Endothelial cell of umbilical vein (primary cell): ENCODE measurements at regions not wholly inside any gene's neighbourhood (a gene's known extent, or its start where the extent isn't known, plus 50 kb on each side); places are given as distances from the start of the nearest gene placed in this dataset.

Source experiments
- JUN ChIP-seq: IDR thresholded peaks from 2 replicates; pipeline ENCODE4 v1.6.1; 2011; ENCODE audit warnings: borderline replicate concordance, low read depth; ENCODE audit not compliant: insufficient read length, insufficient read depth
- MAX ChIP-seq: IDR thresholded peaks from 2 replicates; pipeline ENCODE4 v1.6.1; 2011; ENCODE audit not compliant: insufficient read depth, insufficient read length
- POLR2A ChIP-seq: IDR thresholded peaks from 2 replicates; pipeline ENCODE4 v1.6.1; 2012; ENCODE audit warnings: low read depth, mild to moderate bottlenecking, control low read depth, low read length
- POLR2AphosphoS5 ChIP-seq: IDR thresholded peaks from 2 replicates; pipeline ENCODE4 v1.6.1; 2012; ENCODE audit warnings: low read depth, mild to moderate bottlenecking, control low read depth, low read length, moderate library complexity; ENCODE audit not compliant: insufficient read depth
- TF ChIP-seq, protein P1 (sequence below), 2 donors: IDR thresholded peaks; 1 replicate in 1 of 2; 2 replicates in 1 of 2; pipeline ENCODE4 v1.5.1; 2011; ENCODE audit warnings: low read length in 2 of 2, mild to moderate bottlenecking in 2 of 2, moderate library complexity in 2 of 2, control low read depth in 1 of 2, inconsistent platforms in 1 of 2, low read depth in 1 of 2; ENCODE audit not compliant: insufficient read depth in 1 of 2; ENCODE audit errors: extremely low read depth in 1 of 2

GRCh38 chr13:31913459-31913858, 118.1 kb upstream of the FRY start:
- TF ChIP-seq, protein P1, sequence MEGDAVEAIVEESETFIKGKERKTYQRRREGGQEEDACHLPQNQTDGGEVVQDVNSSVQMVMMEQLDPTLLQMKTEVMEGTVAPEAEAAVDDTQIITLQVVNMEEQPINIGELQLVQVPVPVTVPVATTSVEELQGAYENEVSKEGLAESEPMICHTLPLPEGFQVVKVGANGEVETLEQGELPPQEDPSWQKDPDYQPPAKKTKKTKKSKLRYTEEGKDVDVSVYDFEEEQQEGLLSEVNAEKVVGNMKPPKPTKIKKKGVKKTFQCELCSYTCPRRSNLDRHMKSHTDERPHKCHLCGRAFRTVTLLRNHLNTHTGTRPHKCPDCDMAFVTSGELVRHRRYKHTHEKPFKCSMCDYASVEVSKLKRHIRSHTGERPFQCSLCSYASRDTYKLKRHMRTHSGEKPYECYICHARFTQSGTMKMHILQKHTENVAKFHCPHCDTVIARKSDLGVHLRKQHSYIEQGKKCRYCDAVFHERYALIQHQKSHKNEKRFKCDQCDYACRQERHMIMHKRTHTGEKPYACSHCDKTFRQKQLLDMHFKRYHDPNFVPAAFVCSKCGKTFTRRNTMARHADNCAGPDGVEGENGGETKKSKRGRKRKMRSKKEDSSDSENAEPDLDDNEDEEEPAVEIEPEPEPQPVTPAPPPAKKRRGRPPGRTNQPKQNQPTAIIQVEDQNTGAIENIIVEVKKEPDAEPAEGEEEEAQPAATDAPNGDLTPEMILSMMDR (IDR thresholded peaks at IDR 0.05; ENCODE audit: extremely low read depth in 1 of 2, insufficient read depth in 1 of 2, low read depth in 1 of 2, low read length in 2 of 2) = no peak
- TF ChIP-seq POLR2A = no peak
- no peak for TF ChIP-seq POLR2AphosphoS5
- no peak for TF ChIP-seq MAX
- no peak for TF ChIP-seq JUN
